ENCODE measurements at regions not wholly inside any gene's neighbourhood (a gene's known extent, or its start where the extent isn't known, plus 50 kb on each side); places are given as distances from the start of the nearest gene placed in this dataset.

- no peak overlapping the region for H3K4me3 Mint-ChIP-seq
- DNase-seq (ENCODE audit: low spot score) (no peak), ATAC-seq (no peak)
- TF ChIP-seq NANOG (IDR thresholded peaks at IDR 0.05; ENCODE audit: borderline replicate concordance) (no peak), ETS1 (IDR thresholded peaks at IDR 0.05) (no peak), ZNF114 (CRISPR knock-in tag; IDR thresholded peaks at IDR 0.05) (no peak), ZNF331 (CRISPR knock-in tag; IDR thresholded peaks at IDR 0.05; ENCODE audit: low read depth) (no peak), STAT1 (IDR thresholded peaks at IDR 0.05; ENCODE audit: unreplicated experiment) (no peak), JUNB (IDR thresholded peaks at IDR 0.05; ENCODE audit: unreplicated experiment) (no peak), CREB1 (CRISPR knock-in tag; IDR thresholded peaks at IDR 0.05; ENCODE audit: low read depth) (no peak), EZH2 (IDR thresholded peaks at IDR 0.05; ENCODE audit: low read depth, unreplicated experiment) (no peak), EZH2phosphoT487 (IDR thresholded peaks at IDR 0.05; ENCODE audit: unreplicated experiment) (no peak), POLR2AphosphoS5 (IDR thresholded peaks at IDR 0.05; ENCODE audit: low read depth) (no peak), CTCF (conservative IDR thresholded peaks at IDR 0.05; ENCODE audit: low read depth in 2 of 2) (no peak), ZNF462 (CRISPR knock-in tag; IDR thresholded peaks at IDR 0.05) (no peak), REST (IDR thresholded peaks at IDR 0.05; ENCODE audit: unreplicated experiment) (no peak)
- Histone ChIP-seq H3K9me2 (ENCODE audit: insufficient read depth) (peaks cover 16% of the 10 kb centered on the region; the same call in 1 of the 2 replicates), H3K4me1 (ENCODE audit: insufficient read depth) (no peaks in the 10 kb centered on the region), H4K20me1 (replicated peaks; ENCODE audit: insufficient read depth) (no peaks in the 10 kb centered on the region), H3K36me3 (ENCODE audit: insufficient read depth) (no peaks in the 10 kb centered on the region), H3K4me3 (no peak overlapping the region), H2AFZ (no peak overlapping the region), H3F3A (replicated peaks; ENCODE audit: low read depth) (no peaks in the 10 kb centered on the region), H3K27me3 (ENCODE audit: insufficient read depth) (no peaks in the 10 kb centered on the region), H3K79me2 (replicated peaks; ENCODE audit: insufficient read depth) (no peaks in the 10 kb centered on the region), H3K4me2 (no peak overlapping the region), H3K27ac (ENCODE audit: low read depth) (no peak overlapping the region)
- H3K27me3 Mint-ChIP-seq (ENCODE audit: insufficient read depth, low read depth, poor library complexity) = peaks cover 3% of the 10 kb centered on the region
- no peak overlapping the region for H3K27ac Mint-ChIP-seq
- no peaks in the 10 kb centered on the region for H3K4me1 Mint-ChIP-seq
- peaks cover 38% of the 10 kb centered on the region for H3K36me3 Mint-ChIP-seq (ENCODE audit: low read depth)
- peaks cover 38% of the 10 kb centered on the region for H3K9me3 Mint-ChIP-seq
These were observed 832.0 kb upstream of the ARRDC3 start for GRCh38 chr5:92215116-92215515.

Data from GM23338 (cell line).